ENCODE measurements at regions not wholly inside any gene's neighbourhood (a gene's known extent, or its start where the extent isn't known, plus 50 kb on each side); places are given as distances from the start of the nearest gene placed in this dataset.

DNA sequence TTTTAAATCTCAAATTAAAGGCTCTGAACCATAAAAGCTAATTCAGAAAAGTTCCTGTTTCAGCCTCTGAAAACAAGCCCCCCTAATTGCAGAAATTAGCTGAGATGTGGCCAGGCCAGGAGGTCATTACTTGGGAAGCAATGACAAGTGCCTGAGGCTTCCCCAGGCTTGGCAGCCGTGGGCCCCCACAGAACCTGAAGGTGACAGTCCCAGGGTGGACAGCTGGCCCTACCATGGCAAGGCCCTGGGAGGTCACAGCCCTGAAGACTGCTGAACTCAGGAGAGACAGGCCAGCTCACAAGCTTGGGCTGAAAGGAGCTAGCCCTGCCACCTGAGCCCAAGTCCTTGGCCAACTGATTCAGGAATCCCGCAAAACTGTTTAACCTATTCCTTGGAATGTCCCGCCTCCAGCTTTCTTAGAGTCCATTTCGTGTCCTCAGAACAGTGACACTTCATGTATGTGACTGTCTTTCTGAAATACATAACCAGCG lies 54.3 kb upstream of the PKDCC start:
- no peak for TF ChIP-seq POLR2A (IDR thresholded peaks at IDR 0.05)
- no peak for TF ChIP-seq POLR2AphosphoS5 (IDR thresholded peaks at IDR 0.05)
- TF ChIP-seq, protein P1, sequence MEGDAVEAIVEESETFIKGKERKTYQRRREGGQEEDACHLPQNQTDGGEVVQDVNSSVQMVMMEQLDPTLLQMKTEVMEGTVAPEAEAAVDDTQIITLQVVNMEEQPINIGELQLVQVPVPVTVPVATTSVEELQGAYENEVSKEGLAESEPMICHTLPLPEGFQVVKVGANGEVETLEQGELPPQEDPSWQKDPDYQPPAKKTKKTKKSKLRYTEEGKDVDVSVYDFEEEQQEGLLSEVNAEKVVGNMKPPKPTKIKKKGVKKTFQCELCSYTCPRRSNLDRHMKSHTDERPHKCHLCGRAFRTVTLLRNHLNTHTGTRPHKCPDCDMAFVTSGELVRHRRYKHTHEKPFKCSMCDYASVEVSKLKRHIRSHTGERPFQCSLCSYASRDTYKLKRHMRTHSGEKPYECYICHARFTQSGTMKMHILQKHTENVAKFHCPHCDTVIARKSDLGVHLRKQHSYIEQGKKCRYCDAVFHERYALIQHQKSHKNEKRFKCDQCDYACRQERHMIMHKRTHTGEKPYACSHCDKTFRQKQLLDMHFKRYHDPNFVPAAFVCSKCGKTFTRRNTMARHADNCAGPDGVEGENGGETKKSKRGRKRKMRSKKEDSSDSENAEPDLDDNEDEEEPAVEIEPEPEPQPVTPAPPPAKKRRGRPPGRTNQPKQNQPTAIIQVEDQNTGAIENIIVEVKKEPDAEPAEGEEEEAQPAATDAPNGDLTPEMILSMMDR (IDR thresholded peaks at IDR 0.05 in 8 of 11, conservative IDR thresholded peaks at IDR 0.05 in 3 of 11) = no peak
- DNase-seq = no peak
- intact Hi-C loops (cut with DNase I; ENCODE audit: low total_unique reads) = no loop called here
- Histone ChIP-seq H3K27me3 (replicated peaks in 1 of 7) (no peaks in the 10 kb centered on the region), H3K9me3 (no peaks in the 10 kb centered on the region), H3K36me3 (no peaks in the 10 kb centered on the region), H3K4me1 (peaks cover 0 to 20% (median 3%) of the 10 kb centered on the region in 6 donors), H3K4me3 (no peak overlapping the region), H3K27ac (no peak overlapping the region)
- 82 to 93% (median 88%) methylated on average over 4 to 5 of the region's 5 CpGs for WGBS, 5 donors

DNA sequence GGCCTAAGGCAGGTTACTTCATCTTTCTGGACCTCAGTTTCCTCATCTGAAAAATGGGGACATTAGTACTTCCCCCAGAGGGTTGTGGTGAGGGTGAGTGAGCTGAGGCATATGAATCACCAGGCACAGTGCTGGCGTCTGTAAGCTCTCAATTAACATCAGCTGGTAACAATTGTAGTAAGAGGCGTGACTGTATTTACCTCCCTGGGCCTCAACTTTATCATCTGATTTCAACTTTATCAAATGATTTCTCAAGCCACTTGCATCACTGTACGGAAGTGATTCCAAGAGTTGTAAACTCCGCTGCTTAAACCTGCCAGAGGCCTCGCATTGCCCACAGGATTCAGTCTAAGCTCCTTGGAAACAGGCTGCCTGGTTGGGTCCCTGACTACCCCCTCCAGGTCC lies 53.6 kb upstream of the PKDCC start:
- WGBS, 5 donors = 83 to 93% (median 89%) methylated on average over 5 of the region's 5 CpGs
- Histone ChIP-seq H3K27ac (no peak overlapping the region), H3K4me1 (peaks cover 0 to 18% (median 3%) of the 10 kb centered on the region in 6 donors), H3K27me3 (replicated peaks in 1 of 7) (no peaks in the 10 kb centered on the region), H3K9me3 (no peaks in the 10 kb centered on the region), H3K36me3 (no peaks in the 10 kb centered on the region), H3K4me3 (no peak overlapping the region)
- DNase-seq = no peak
- intact Hi-C loops (cut with DNase I; ENCODE audit: low total_unique reads) = no loop called here
- TF ChIP-seq POLR2A (IDR thresholded peaks at IDR 0.05) = no peak
- TF ChIP-seq, protein P1 (IDR thresholded peaks at IDR 0.05 in 8 of 11, conservative IDR thresholded peaks at IDR 0.05 in 3 of 11) = no peak

DNA sequence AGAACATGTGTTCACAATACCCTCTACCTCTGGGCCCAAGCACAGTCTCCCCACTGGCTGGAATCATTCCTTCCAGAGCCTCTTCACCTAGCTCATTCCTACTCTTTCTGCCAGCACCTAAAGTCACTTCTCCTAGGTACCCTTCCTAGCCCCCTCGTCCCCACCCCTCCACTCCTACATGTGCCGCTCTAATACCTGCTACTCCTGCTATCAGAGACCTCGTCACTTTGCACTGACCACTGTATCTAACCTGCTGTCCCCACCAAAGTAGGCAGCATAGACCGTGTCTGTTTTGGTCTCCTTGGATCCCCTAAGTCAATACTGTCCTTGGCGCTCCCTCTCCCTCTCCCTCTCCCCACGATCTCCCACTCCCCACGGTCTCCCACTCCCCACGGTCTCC lies 53.2 kb upstream of the PKDCC start:
- Histone ChIP-seq H3K36me3 (no peaks in the 10 kb centered on the region), H3K4me3 (no peak overlapping the region), H3K4me1 (peaks cover 0 to 16% (median 3%) of the 10 kb centered on the region in 6 donors), H3K27ac (no peak overlapping the region), H3K27me3 (replicated peaks in 1 of 7) (no peaks in the 10 kb centered on the region), H3K9me3 (no peaks in the 10 kb centered on the region)
- intact Hi-C loops (cut with DNase I; ENCODE audit: low total_unique reads) = no loop called here
- 89 to 97% (median 93%) methylated on average over 8 of the region's 8 CpGs for WGBS, 5 donors
- TF ChIP-seq POLR2A (IDR thresholded peaks at IDR 0.05) (no peak), POLR2AphosphoS5 (IDR thresholded peaks at IDR 0.05) (no peak)
- TF ChIP-seq, protein P1 (IDR thresholded peaks at IDR 0.05 in 8 of 11, conservative IDR thresholded peaks at IDR 0.05 in 3 of 11) = no peak
- DNase-seq = no peak

DNA sequence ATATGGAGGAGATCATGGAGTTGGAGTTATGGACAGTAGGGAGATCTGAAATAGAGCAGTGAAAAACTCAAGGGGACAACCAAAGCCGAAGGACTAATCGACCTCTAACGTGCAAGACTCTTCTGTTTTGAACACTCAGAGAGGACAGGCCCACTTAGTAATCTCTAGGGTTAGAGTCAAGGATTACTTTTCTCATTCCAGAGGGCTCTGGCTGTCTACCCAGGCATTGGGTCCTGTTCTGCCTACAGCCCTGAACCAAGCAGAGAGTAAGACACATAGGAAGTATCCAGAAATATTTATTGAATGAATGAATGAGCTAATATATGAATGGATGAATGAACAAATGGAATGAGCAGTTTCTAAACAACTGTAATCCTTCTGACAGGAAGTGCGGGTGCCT lies 50.3 kb upstream of the PKDCC start:
- TF ChIP-seq POLR2AphosphoS5 (IDR thresholded peaks at IDR 0.05) = no peak
- TF ChIP-seq, protein P1 (IDR thresholded peaks at IDR 0.05 in 8 of 11, conservative IDR thresholded peaks at IDR 0.05 in 3 of 11) = no peak
- TF ChIP-seq POLR2A (IDR thresholded peaks at IDR 0.05) = no peak
- WGBS, 5 donors = 81 to 92% (median 83%) methylated on average over 4 of the region's 4 CpGs
- no peak for DNase-seq
- Histone ChIP-seq H3K36me3 (no peaks in the 10 kb centered on the region), H3K27ac (peak overlapping the region in 2 of 8 donors; percentile 39 to 62), H3K4me1 (peaks cover 0 to 7% (median 0%) of the 10 kb centered on the region in 6 donors), H3K27me3 (replicated peaks in 1 of 7) (no peaks in the 10 kb centered on the region), H3K4me3 (no peak overlapping the region), H3K9me3 (no peaks in the 10 kb centered on the region)
- intact Hi-C loops (cut with DNase I; ENCODE audit: low total_unique reads) = no loop called here

Small RNAs in the stretch of these regions (small RNA-seq; reads per million reads assigned to genes)
- gene RF00019 = 0 reads per million in 4 donors
- gene RNU4-63P = 0 reads per million in 4 donors
